WTC11 (cell line): ENCODE measurements at regions not wholly inside any gene's neighbourhood (a gene's known extent, or its start where the extent isn't known, plus 50 kb on each side); places are given as distances from the start of the nearest gene placed in this dataset.

Experiments used
- ATAC-seq: fragments of 200-7000 bp; cut with Tn5 transposase; 2 replicates; pipeline ENCODE4 v1.10.0; 2021; ENCODE audit warnings: mild to moderate bottlenecking, moderate library complexity
- CTCF ChIA-PET: fragments of 300-600 bp; sonication (Branson Sonifier 250); formaldehyde crosslinking; loops from one replicate; lab custom pipeline; 2021; ENCODE audit warnings: antibody characterized with exemption; lab: Charles Lee
- POLR2A ChIA-PET: fragments of 350-600 bp; sonication (Branson Sonifier 250); formaldehyde crosslinking; loops from one replicate; lab custom pipeline; 2021; ENCODE audit warnings: antibody characterized with exemption; lab: Charles Lee
- DNase-seq: peaks from one replicate; pipeline ENCODE4 v3.0.0; 2021; ENCODE audit warnings: low spot score
- H3K27ac Mint-ChIP-seq: 2 replicates; pipeline ENCODE4 v1.8.0; 2021; ENCODE audit warnings: mixed read lengths
- H3K27me3 Mint-ChIP-seq: 2 replicates; pipeline ENCODE4 v1.8.0; 2021; ENCODE audit warnings: low read depth, mild to moderate bottlenecking, moderate library complexity, mixed read lengths
- H3K36me3 Mint-ChIP-seq: 2 replicates; pipeline ENCODE4 v1.8.0; 2021; ENCODE audit warnings: mixed read lengths
- H3K4me1 Mint-ChIP-seq: 2 replicates; pipeline ENCODE4 v1.8.0; 2022; ENCODE audit warnings: mixed read lengths
- H3K4me3 Mint-ChIP-seq: 2 replicates; pipeline ENCODE4 v1.8.0; 2021; ENCODE audit warnings: mild to moderate bottlenecking, moderate library complexity, mixed read lengths
- H3K9me3 Mint-ChIP-seq: 2 replicates; pipeline ENCODE4 v1.8.0; 2021; ENCODE audit warnings: mixed read lengths
- AFF4 ChIP-seq: sonication (generic); formaldehyde crosslinking; IDR thresholded peaks from 2 replicates; pipeline ENCODE4 v1.8.1; 2023; ENCODE audit warnings: mild to moderate bottlenecking, missing genetic modification reagents, borderline replicate concordance
- ARID4B ChIP-seq: sonication (generic); formaldehyde crosslinking; IDR thresholded peaks from 2 replicates; pipeline ENCODE4 v1.8.0; 2023; ENCODE audit warnings: missing genetic modification reagents, mild to moderate bottlenecking, borderline replicate concordance
- CREB1 ChIP-seq: sonication (generic); formaldehyde crosslinking; IDR thresholded peaks from 2 replicates; pipeline ENCODE4 v1.8.0; 2023; ENCODE audit warnings: mild to moderate bottlenecking, missing genetic modification reagents
- E2F5 ChIP-seq: sonication (generic); formaldehyde crosslinking; IDR thresholded peaks from 2 replicates; pipeline ENCODE4 v1.8.1; 2022; ENCODE audit warnings: mild to moderate bottlenecking, moderate library complexity, missing genetic modification reagents
- TEAD1 ChIP-seq: sonication (generic); formaldehyde crosslinking; IDR thresholded peaks from 2 replicates; pipeline ENCODE4 v1.8.0; 2022; ENCODE audit warnings: mild to moderate bottlenecking, missing genetic modification reagents
- TP53 ChIP-seq: sonication (generic); formaldehyde crosslinking; IDR thresholded peaks from 2 replicates; pipeline ENCODE4 v1.8.1; 2023; ENCODE audit warnings: mild to moderate bottlenecking, missing genetic modification reagents
- USF2 ChIP-seq: sonication (generic); formaldehyde crosslinking; IDR thresholded peaks from 2 replicates; pipeline ENCODE4 v1.8.1; 2023; ENCODE audit warnings: mild to moderate bottlenecking, missing genetic modification reagents, moderate library complexity
- ZNF232 ChIP-seq: sonication (generic); formaldehyde crosslinking; IDR thresholded peaks from 2 replicates; pipeline ENCODE4 v1.8.0; 2022; ENCODE audit warnings: mild to moderate bottlenecking, missing genetic modification reagents
- ZNF317 ChIP-seq: sonication (generic); formaldehyde crosslinking; IDR thresholded peaks from 2 replicates; pipeline ENCODE4 v1.8.1; 2023; ENCODE audit warnings: low read depth, mild to moderate bottlenecking, moderate library complexity, missing genetic modification reagents, borderline replicate concordance
- ZNF512 ChIP-seq: sonication (generic); formaldehyde crosslinking; IDR thresholded peaks from 2 replicates; pipeline ENCODE4 v1.8.1; 2022; ENCODE audit warnings: missing genetic modification reagents, borderline replicate concordance
- ZSCAN18 ChIP-seq: fragments of 250-450 bp; sonication (Bioruptor Pico); IDR thresholded peaks from 2 replicates; pipeline ENCODE4 v2.1.2; 2022; ENCODE audit warnings: mild to moderate bottlenecking, moderate library complexity

- TF ChIP-seq CREB1 (CRISPR knock-in tag): no peak
- no peak for TF ChIP-seq ZNF317 (CRISPR knock-in tag)
- no peak for TF ChIP-seq AFF4 (CRISPR knock-in tag)
- no peak for TF ChIP-seq ZNF512 (CRISPR knock-in tag)
- TF ChIP-seq ARID4B (CRISPR knock-in tag): no peak
- TF ChIP-seq TEAD1 (CRISPR knock-in tag): no peak
- no peak for TF ChIP-seq E2F5 (CRISPR knock-in tag)
- no peak for TF ChIP-seq ZNF232 (CRISPR knock-in tag)
- TF ChIP-seq TP53 (CRISPR knock-in tag): no peak
- TF ChIP-seq ZSCAN18 (CRISPR knock-in tag): no peak
- TF ChIP-seq USF2 (CRISPR knock-in tag): no peak
- Mint-ChIP-seq H3K27ac (no peak overlapping the region), H3K4me1 (peaks cover 14% of the 10 kb centered on the region), H3K9me3 (no peaks in the 10 kb centered on the region), H3K36me3 (no peaks in the 10 kb centered on the region), H3K4me3 (no peak overlapping the region), H3K27me3 (no peaks in the 10 kb centered on the region; the same call in 1 of the 2 replicates)
- ChIA-PET POLR2A (no interaction called here), CTCF (interaction anchor here (0.8 to 1.5 kb wide), 3 partner anchors 18 to 159 kb away, joined by 3 to 7 read pairs (median 4); no protein-coding TSS in a partner anchor)
- ATAC-seq: no peak
- DNase-seq: no peak
These were observed 75.9 kb upstream of the RASGRF1 start for GRCh38 chr15:79166311-79166955.
